HCT116 (cell line): ENCODE measurements at regions not wholly inside any gene's neighbourhood (a gene's known extent, or its start where the extent isn't known, plus 50 kb on each side); places are given as distances from the start of the nearest gene placed in this dataset.

Experiments used
- ATAC-seq: fragments of 200-7000 bp; cut with Tn5 transposase; 2 replicates; pipeline ENCODE4 v1.9.1; 2020; ENCODE audit warnings: mild to moderate bottlenecking, moderate library complexity
- BruUV-seq: library from RNA; stranded (reverse); fragments of 400-500 nt; replicated peaks from 2 replicates; lab custom pipeline; 2021; lab: Mats Ljungman, UMichigan
- CTCF ChIA-PET: fragments of 300-600 bp; sonication (Branson Sonifier 250); formaldehyde crosslinking; loops from one replicate; lab custom pipeline; 2021; ENCODE audit warnings: antibody characterized with exemption; lab: Charles Lee
- POLR2A ChIA-PET: fragments of 300-600, 350-600 bp; sonication (Branson Sonifier 250); formaldehyde crosslinking; loops from one replicate; lab custom pipeline; 2021; ENCODE audit warnings: antibody characterized with exemption; lab: Charles Lee
- RAD21 ChIA-PET, 2 experiments: fragments of 300-600 bp; sonication (Branson Sonifier 250); formaldehyde crosslinking; loops; one replicate each; lab custom pipeline; 2023; ENCODE audit warnings: low total read pairs in 2 of 2; ENCODE audit not compliant: uncharacterized antibody in 2 of 2, unreplicated experiment in 2 of 2, low non-redundant PET in 1 of 2; lab: Charles Lee
- DNase-seq: peaks from one replicate; pipeline ENCODE4 v3.0.0-alpha.2; 2010; ENCODE audit warnings: low read depth, low spot score
- H2AFZ ChIP-seq: fragments of 200-600 bp; shearing (Covaris generic), sonication (generic); 2 replicates; pipeline ENCODE4 v1.6.1; 2017; ENCODE audit warnings: low read depth, mixed run types, mixed read lengths, antibody characterized with exemption, low read length; ENCODE audit not compliant: poor library complexity, severe bottlenecking
- H3K27ac ChIP-seq: 2 replicates; pipeline ENCODE4 v1.5.1; 2012; ENCODE audit warnings: low read depth, low read length
- H3K27me3 ChIP-seq: fragments of 200-600 bp; sonication (generic); 2 replicates; pipeline ENCODE4 v1.6.1; 2016; ENCODE audit warnings: mixed run types, low read length, mixed read lengths; ENCODE audit not compliant: insufficient read depth
- H3K36me3 ChIP-seq, 2 experiments: fragments of 200-500 bp in 1 of 2; fragments of 200-600 bp in 1 of 2; sonication (Bioruptor generic) in 1 of 2; sonication (generic) in 1 of 2; 2 replicates each; pipeline versions ENCODE4 v1.5.1 to v1.6.1; 2014 to 2016; ENCODE audit warnings: low read length in 2 of 2, inconsistent platforms in 1 of 2, mixed read lengths in 1 of 2, mixed run types in 1 of 2; ENCODE audit not compliant: insufficient read depth in 2 of 2, control insufficient read depth in 1 of 2
- H3K4me1 ChIP-seq, 2 experiments: fragments of 200-600 bp in 1 of 2; sonication (generic) in 1 of 2; 2 replicates each; pipeline versions ENCODE4 v1.5.1 to v1.6.1; 2012 to 2017; ENCODE audit warnings: low read length in 2 of 2, inconsistent platforms in 1 of 2, mild to moderate bottlenecking in 1 of 2, mixed read lengths in 1 of 2, mixed run types in 1 of 2, moderate library complexity in 1 of 2; ENCODE audit not compliant: insufficient read depth in 2 of 2, control insufficient read depth in 1 of 2
- H3K4me2 ChIP-seq: fragments of 200-600 bp; sonication (generic); 2 replicates; pipeline ENCODE4 v1.6.1; 2017; ENCODE audit warnings: mixed run types, low read length, mixed read lengths
- H3K4me3 ChIP-seq, 2 experiments: fragments of 200-600 bp in 1 of 2; sonication (generic) in 1 of 2; replicated peaks in 1 of 2; 2 replicates each; pipeline ENCODE4 v1.5.1; 2011 to 2016; ENCODE audit warnings: low read length in 2 of 2, control low read depth in 1 of 2, low read depth in 1 of 2, mild to moderate bottlenecking in 1 of 2, mixed read lengths in 1 of 2, mixed run types in 1 of 2
- H3K79me2 ChIP-seq: fragments of 200-600 bp; sonication (generic); 2 replicates; pipeline ENCODE4 v1.6.1; 2017; ENCODE audit warnings: mild to moderate bottlenecking, mixed run types, low read length, moderate library complexity, mixed read lengths; ENCODE audit not compliant: insufficient read depth
- H3K9ac ChIP-seq: fragments of 200-600 bp; sonication (generic); 2 replicates; pipeline ENCODE4 v1.6.1; 2016; ENCODE audit warnings: low read length, mixed read lengths
- H3K9me2 ChIP-seq: fragments of 200-600 bp; sonication (generic), shearing (Covaris generic); 2 replicates; pipeline ENCODE4 v1.6.1; 2017; ENCODE audit warnings: mixed run types, mild to moderate bottlenecking, moderate library complexity; ENCODE audit not compliant: insufficient read depth
- H3K9me3 ChIP-seq, 2 experiments: fragments of 200-500 bp in 1 of 2; fragments of 200-600 bp in 1 of 2; sonication (Bioruptor generic) in 1 of 2; sonication (generic) in 1 of 2; 2 replicates each; pipeline ENCODE4 v1.6.1; 2014 to 2017; ENCODE audit warnings: low read length in 2 of 2, mixed read lengths in 2 of 2, inconsistent platforms in 1 of 2, low read depth in 1 of 2, mild to moderate bottlenecking in 1 of 2, mixed run types in 1 of 2, moderate library complexity in 1 of 2; ENCODE audit not compliant: control insufficient read depth in 1 of 2, insufficient read depth in 1 of 2
- H4K20me1 ChIP-seq: fragments of 200-600 bp; sonication (generic), shearing (Covaris generic); 2 replicates; pipeline ENCODE4 v1.6.1; 2017; ENCODE audit warnings: mixed run types, mild to moderate bottlenecking, moderate library complexity; ENCODE audit not compliant: insufficient read depth
- CEBPB ChIP-seq: IDR thresholded peaks from 2 replicates; pipeline ENCODE4 v1.6.1; 2012; ENCODE audit warnings: low read depth
- EGR1 ChIP-seq: IDR thresholded peaks from 2 replicates; pipeline ENCODE4 v1.6.1; 2012; ENCODE audit warnings: low read depth
- ELF1 ChIP-seq: IDR thresholded peaks from 2 replicates; pipeline ENCODE4 v1.6.1; 2012; ENCODE audit warnings: low read depth, borderline replicate concordance
- EZH2 ChIP-seq: fragments of 200-600 bp; sonication (generic); IDR thresholded peaks from 2 replicates; pipeline ENCODE4 v1.6.1; 2017; ENCODE audit warnings: antibody characterized with exemption, mixed run types
- EZH2phosphoT487 ChIP-seq: fragments of 200-600 bp; IDR thresholded peaks from 2 replicates; pipeline ENCODE4 v1.6.1; 2018; ENCODE audit warnings: antibody characterized with exemption, borderline replicate concordance
- JUND ChIP-seq: IDR thresholded peaks from 2 replicates; pipeline ENCODE4 v1.6.1; 2012
- POLR2A ChIP-seq: IDR thresholded peaks from 2 replicates; pipeline ENCODE4 v1.7.0; 2011; ENCODE audit warnings: borderline replicate concordance; ENCODE audit not compliant: insufficient read depth, insufficient read length; ENCODE audit errors: extremely low read depth
- SIN3A ChIP-seq: IDR thresholded peaks from 2 replicates; pipeline ENCODE4 v1.6.1; 2012; ENCODE audit warnings: low read depth
- SP1 ChIP-seq: IDR thresholded peaks from 2 replicates; pipeline ENCODE4 v1.6.1; 2012; ENCODE audit warnings: low read depth
- TCF7L2 ChIP-seq: IDR thresholded peaks from 2 replicates; pipeline ENCODE4 v1.7.0; 2011; ENCODE audit warnings: borderline replicate concordance, inconsistent platforms; ENCODE audit not compliant: insufficient read depth, insufficient read length; ENCODE audit errors: extremely low read depth
- YY1 ChIP-seq: IDR thresholded peaks from 2 replicates; pipeline ENCODE4 v1.6.1; 2011; ENCODE audit warnings: low read length, low read depth, moderate library complexity, mild to moderate bottlenecking; ENCODE audit not compliant: insufficient replicate concordance; ENCODE audit errors: extremely low read depth
- ZFX ChIP-seq: fragments of 450-650 bp; IDR thresholded peaks from 2 replicates; pipeline ENCODE4 v1.6.1; 2017
- ZNF274 ChIP-seq: fragments of 200-500 bp; sonication (Bioruptor generic); IDR thresholded peaks from 2 replicates; pipeline ENCODE4 v1.6.1; 2014; ENCODE audit warnings: mild to moderate bottlenecking, low read depth, low read length, inconsistent platforms
- intact Hi-C: fragments of 100-400 bp; cut with micrococcal nuclease; formaldehyde crosslinking; loops from 2 replicates; pipeline ENCODE4 v1.10.0; 2022
- TF ChIP-seq, protein P1 (sequence below): IDR thresholded peaks from 2 replicates; pipeline ENCODE4 v1.6.1; 2012
- TF ChIP-seq, protein P2 (sequence below): IDR thresholded peaks from 2 replicates; pipeline ENCODE4 v1.6.1; 2011; ENCODE audit warnings: mild to moderate bottlenecking, low read length, moderate library complexity; ENCODE audit not compliant: insufficient replicate concordance; ENCODE audit errors: extremely low read depth
- TF ChIP-seq, protein P3 (sequence below): IDR thresholded peaks from 2 replicates; pipeline ENCODE4 v1.6.1; 2012
- TF ChIP-seq, protein P4 (sequence below), 3 experiments: fragments of 200-600 bp in 1 of 3; sonication (generic) in 1 of 3; IDR thresholded peaks in 2 of 3; conservative IDR thresholded peaks in 1 of 3; 2 replicates each; pipeline ENCODE4 v1.5.1; 2012 to 2017; ENCODE audit warnings: low read depth in 2 of 3, low read length in 2 of 3, antibody characterized with exemption in 1 of 3, borderline replicate concordance in 1 of 3, control low read depth in 1 of 3, mild to moderate bottlenecking in 1 of 3, mixed read lengths in 1 of 3, mixed run types in 1 of 3, moderate library complexity in 1 of 3; ENCODE audit not compliant: insufficient read depth in 1 of 3

DNA sequence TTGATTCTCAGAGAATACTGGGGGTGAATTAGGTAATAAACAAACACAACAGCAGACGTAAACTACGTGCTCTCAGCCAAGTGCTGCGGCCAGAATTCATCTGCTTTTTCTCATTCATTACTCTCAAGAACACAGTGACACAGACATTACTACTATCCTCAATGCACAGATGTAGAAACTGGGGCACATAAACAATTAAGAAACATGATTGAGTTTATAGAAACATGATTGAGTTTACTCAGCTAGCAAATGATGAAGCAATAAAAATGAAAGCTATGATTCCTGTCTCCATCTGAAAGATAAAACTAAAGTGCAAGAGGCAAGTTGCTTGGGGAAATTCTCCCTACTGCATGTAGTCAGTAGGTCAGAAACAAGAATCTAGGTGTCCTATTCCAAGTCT lies 140.5 kb downstream of the IFI44 start:
- Histone ChIP-seq H3K79me2 (no peaks in the 10 kb centered on the region), H3K27ac (no peak overlapping the region), H3K36me3 (no peaks in the 10 kb centered on the region), H3K9me2 (no peaks in the 10 kb centered on the region; the same call in 1 of the 2 replicates), H3K4me2 (no peak overlapping the region), H3K4me1 (no peaks in the 10 kb centered on the region), H3K9ac (no peak overlapping the region), H3K4me3 (no peak overlapping the region), H2AFZ (no peak overlapping the region), H4K20me1 (no peaks in the 10 kb centered on the region), H3K27me3 (no peaks in the 10 kb centered on the region), H3K9me3 (no peaks in the 10 kb centered on the region)
- no TSS peak for BruUV-seq
- intact Hi-C loops: no loop called here
- DNase-seq (no peak), ATAC-seq (no peak)
- RAD21 ChIA-PET: no interaction called here
- POLR2A ChIA-PET: no interaction called here
- TF ChIP-seq CEBPB: no peak
- no peak for TF ChIP-seq ZFX
- TF ChIP-seq, protein P1, sequence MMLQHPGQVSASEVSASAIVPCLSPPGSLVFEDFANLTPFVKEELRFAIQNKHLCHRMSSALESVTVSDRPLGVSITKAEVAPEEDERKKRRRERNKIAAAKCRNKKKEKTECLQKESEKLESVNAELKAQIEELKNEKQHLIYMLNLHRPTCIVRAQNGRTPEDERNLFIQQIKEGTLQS: no peak
- no peak for TF ChIP-seq SIN3A
- TF ChIP-seq JUND: no peak
- no peak for TF ChIP-seq ELF1
- no peak for TF ChIP-seq EZH2phosphoT487
- TF ChIP-seq ZNF274: no peak
- no peak for TF ChIP-seq YY1
- TF ChIP-seq POLR2A: no peak
- no peak for TF ChIP-seq TCF7L2
- TF ChIP-seq EZH2: no peak
- TF ChIP-seq EGR1: no peak
- TF ChIP-seq, protein P2, sequence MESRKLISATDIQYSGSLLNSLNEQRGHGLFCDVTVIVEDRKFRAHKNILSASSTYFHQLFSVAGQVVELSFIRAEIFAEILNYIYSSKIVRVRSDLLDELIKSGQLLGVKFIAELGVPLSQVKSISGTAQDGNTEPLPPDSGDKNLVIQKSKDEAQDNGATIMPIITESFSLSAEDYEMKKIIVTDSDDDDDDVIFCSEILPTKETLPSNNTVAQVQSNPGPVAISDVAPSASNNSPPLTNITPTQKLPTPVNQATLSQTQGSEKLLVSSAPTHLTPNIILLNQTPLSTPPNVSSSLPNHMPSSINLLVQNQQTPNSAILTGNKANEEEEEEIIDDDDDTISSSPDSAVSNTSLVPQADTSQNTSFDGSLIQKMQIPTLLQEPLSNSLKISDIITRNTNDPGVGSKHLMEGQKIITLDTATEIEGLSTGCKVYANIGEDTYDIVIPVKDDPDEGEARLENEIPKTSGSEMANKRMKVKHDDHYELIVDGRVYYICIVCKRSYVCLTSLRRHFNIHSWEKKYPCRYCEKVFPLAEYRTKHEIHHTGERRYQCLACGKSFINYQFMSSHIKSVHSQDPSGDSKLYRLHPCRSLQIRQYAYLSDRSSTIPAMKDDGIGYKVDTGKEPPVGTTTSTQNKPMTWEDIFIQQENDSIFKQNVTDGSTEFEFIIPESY: no peak
- no peak for TF ChIP-seq SP1
- TF ChIP-seq, protein P3, sequence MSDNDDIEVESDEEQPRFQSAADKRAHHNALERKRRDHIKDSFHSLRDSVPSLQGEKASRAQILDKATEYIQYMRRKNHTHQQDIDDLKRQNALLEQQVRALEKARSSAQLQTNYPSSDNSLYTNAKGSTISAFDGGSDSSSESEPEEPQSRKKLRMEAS: no peak
- TF ChIP-seq, protein P4, sequence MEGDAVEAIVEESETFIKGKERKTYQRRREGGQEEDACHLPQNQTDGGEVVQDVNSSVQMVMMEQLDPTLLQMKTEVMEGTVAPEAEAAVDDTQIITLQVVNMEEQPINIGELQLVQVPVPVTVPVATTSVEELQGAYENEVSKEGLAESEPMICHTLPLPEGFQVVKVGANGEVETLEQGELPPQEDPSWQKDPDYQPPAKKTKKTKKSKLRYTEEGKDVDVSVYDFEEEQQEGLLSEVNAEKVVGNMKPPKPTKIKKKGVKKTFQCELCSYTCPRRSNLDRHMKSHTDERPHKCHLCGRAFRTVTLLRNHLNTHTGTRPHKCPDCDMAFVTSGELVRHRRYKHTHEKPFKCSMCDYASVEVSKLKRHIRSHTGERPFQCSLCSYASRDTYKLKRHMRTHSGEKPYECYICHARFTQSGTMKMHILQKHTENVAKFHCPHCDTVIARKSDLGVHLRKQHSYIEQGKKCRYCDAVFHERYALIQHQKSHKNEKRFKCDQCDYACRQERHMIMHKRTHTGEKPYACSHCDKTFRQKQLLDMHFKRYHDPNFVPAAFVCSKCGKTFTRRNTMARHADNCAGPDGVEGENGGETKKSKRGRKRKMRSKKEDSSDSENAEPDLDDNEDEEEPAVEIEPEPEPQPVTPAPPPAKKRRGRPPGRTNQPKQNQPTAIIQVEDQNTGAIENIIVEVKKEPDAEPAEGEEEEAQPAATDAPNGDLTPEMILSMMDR (IDR thresholded peaks at IDR 0.05 in 2 of 3, conservative IDR thresholded peaks at IDR 0.05 in 1 of 3; ENCODE audit: borderline replicate concordance in 1 of 3, insufficient read depth in 1 of 3, low read depth in 2 of 3, low read length in 2 of 3): no peak
- CTCF ChIA-PET: no interaction called here
